ENCODE measurements at regions not wholly inside any gene's neighbourhood (a gene's known extent, or its start where the extent isn't known, plus 50 kb on each side); places are given as distances from the start of the nearest gene placed in this dataset.
"Not testable (repeated sequence)": the region's sequence is repeated elsewhere in the genome, so short reads cannot be mapped to it uniquely, and the experiment has no call there.

DNA sequence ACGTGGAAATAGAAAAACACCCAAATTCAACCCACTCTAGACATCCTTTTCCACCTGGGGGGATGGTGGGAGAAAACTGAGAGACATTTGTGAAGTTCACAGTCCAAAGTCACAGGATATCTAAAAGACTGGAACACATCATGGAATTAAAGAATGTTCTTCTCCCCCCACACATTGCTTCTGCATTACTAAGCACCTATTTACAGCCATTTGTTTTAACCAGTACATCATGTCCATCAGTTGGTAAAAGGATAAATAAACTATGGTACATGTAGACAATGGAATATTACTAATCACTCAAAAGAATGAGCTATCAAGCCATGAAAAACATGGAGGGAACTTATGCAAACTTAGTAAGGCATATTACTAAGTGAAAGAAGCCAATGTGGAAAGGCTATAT is 185.5 kb upstream of the ANXA10 start:
- no peak for DNase-seq (ENCODE audit: low read depth, low spot score)
- no peaks in the 10 kb centered on the region for H3K36me3 ChIP-seq (ENCODE audit: insufficient read depth, low read length)
- no peak overlapping the region for H3K9ac ChIP-seq (ENCODE audit: insufficient read length)
- H3K9me3 ChIP-seq (ENCODE audit: low read depth, low read length): no peaks in the 10 kb centered on the region
- H3K4me3 ChIP-seq: no peak overlapping the region
- no peak overlapping the region for H3K27ac ChIP-seq
- TF ChIP-seq FOXP2 (optimal IDR thresholded peaks at IDR 0.05; ENCODE audit: control extremely low read depth, extremely low read length, insufficient read depth): no peak
- no peak for TF ChIP-seq EZH2 (IDR thresholded peaks at IDR 0.05)
- no peak for TF ChIP-seq POLR2AphosphoS5 (IDR thresholded peaks at IDR 0.05; ENCODE audit: borderline replicate concordance, low read depth, low read length)

- no peak for TF ChIP-seq POLR2AphosphoS5 (IDR thresholded peaks at IDR 0.05; ENCODE audit: borderline replicate concordance, low read depth, low read length)
- TF ChIP-seq EZH2 (IDR thresholded peaks at IDR 0.05): no peak
- no peak for TF ChIP-seq FOXP2 (optimal IDR thresholded peaks at IDR 0.05; ENCODE audit: control extremely low read depth, extremely low read length, insufficient read depth)
- no peaks in the 10 kb centered on the region for H3K9me3 ChIP-seq (ENCODE audit: low read depth, low read length)
- no peak overlapping the region for H3K27ac ChIP-seq
- no peak overlapping the region for H3K4me3 ChIP-seq
- DNase-seq (ENCODE audit: low read depth, low spot score): no peak
- no peak overlapping the region for H3K9ac ChIP-seq (ENCODE audit: insufficient read length)
- no peaks in the 10 kb centered on the region for H3K36me3 ChIP-seq (ENCODE audit: insufficient read depth, low read length)
These were observed 183.5 kb upstream of the ANXA10 start for GRCh38 chr4:167908816-167909215.

DNA sequence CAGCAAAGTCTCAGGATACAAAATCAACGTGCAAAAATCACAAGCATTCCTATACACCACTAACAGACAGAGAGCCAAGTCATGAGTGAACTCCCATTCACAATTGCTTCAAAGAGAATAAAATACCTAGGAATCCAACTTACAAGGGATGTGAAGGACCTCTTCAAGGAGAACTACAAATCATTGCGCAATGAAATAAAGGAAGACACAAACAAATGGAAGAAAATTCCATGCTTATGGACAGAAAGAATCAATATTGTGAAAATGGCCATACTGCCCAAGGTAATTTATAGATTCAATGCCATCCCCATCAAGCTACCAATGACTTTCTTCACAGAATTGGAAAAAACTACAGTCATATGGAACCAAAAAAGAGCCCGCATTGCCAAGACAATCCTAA is 179.8 kb upstream of the ANXA10 start:
- not testable (repeated sequence) for H3K36me3 ChIP-seq (ENCODE audit: insufficient read depth, low read length); H3K9ac ChIP-seq (ENCODE audit: insufficient read length); H3K27ac ChIP-seq; H3K4me3 ChIP-seq; H3K9me3 ChIP-seq (ENCODE audit: low read depth, low read length); DNase-seq (ENCODE audit: low read depth, low spot score)

GRCh38 chr4:167918077-167918476 is 174.3 kb upstream of the ANXA10 start:
- Histone ChIP-seq H3K27ac (no peak overlapping the region), H3K36me3 (ENCODE audit: insufficient read depth, low read length) (no peaks in the 10 kb centered on the region), H3K4me3 (no peak overlapping the region), H3K9me3 (ENCODE audit: low read depth, low read length) (no peaks in the 10 kb centered on the region; the same call in 1 of the 2 replicates), H3K9ac (ENCODE audit: insufficient read length) (no peak overlapping the region)
- no peak for DNase-seq (ENCODE audit: low read depth, low spot score)
- TF ChIP-seq FOXP2 (optimal IDR thresholded peaks at IDR 0.05; ENCODE audit: control extremely low read depth, extremely low read length, insufficient read depth): no peak

DNA sequence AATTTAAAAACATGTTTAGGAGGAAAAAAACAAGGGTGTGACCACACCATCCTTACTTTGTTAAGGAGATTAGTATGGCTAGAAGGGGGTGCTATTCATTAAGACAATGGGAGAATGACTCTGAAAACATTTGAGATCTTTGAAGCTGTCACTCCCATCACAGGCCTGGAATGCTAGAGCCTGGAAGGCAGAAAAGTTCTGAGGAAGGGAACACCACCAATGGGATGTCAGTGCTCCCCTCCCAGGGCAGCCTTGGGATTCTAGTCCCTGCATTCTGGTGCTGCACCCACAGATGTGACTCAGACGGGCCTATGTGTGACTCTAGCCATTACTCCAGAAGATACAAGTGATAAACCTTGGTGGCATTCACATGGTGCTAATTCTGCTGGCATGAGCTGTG is 162.2 kb upstream of the ANXA10 start:
- no peak for DNase-seq (ENCODE audit: low read depth, low spot score)
- TF ChIP-seq POLR2AphosphoS5 (IDR thresholded peaks at IDR 0.05; ENCODE audit: borderline replicate concordance, low read depth, low read length): no peak
- TF ChIP-seq FOXP2 (optimal IDR thresholded peaks at IDR 0.05; ENCODE audit: control extremely low read depth, extremely low read length, insufficient read depth): no peak
- no peak for TF ChIP-seq EZH2 (IDR thresholded peaks at IDR 0.05)
- no peak overlapping the region for H3K9ac ChIP-seq (ENCODE audit: insufficient read length)
- H3K4me3 ChIP-seq: no peak overlapping the region
- H3K9me3 ChIP-seq (ENCODE audit: low read depth, low read length): no peaks in the 10 kb centered on the region
- no peaks in the 10 kb centered on the region for H3K36me3 ChIP-seq (ENCODE audit: insufficient read depth, low read length)
- no peak overlapping the region for H3K27ac ChIP-seq

- no peaks in the 10 kb centered on the region for H3K9me3 ChIP-seq (ENCODE audit: low read depth, low read length)
- no peak for DNase-seq (ENCODE audit: low read depth, low spot score)
- no peak overlapping the region for H3K9ac ChIP-seq (ENCODE audit: insufficient read length)
- H3K27ac ChIP-seq: no peak overlapping the region
- no peak overlapping the region for H3K4me3 ChIP-seq
- TF ChIP-seq FOXP2 (optimal IDR thresholded peaks at IDR 0.05; ENCODE audit: control extremely low read depth, extremely low read length, insufficient read depth) (no peak), EZH2 (IDR thresholded peaks at IDR 0.05) (no peak), POLR2AphosphoS5 (IDR thresholded peaks at IDR 0.05; ENCODE audit: borderline replicate concordance, low read depth, low read length) (no peak)
- no peaks in the 10 kb centered on the region for H3K36me3 ChIP-seq (ENCODE audit: insufficient read depth, low read length)
These were observed 158.1 kb upstream of the ANXA10 start for GRCh38 chr4:167934216-167934615.

DNA sequence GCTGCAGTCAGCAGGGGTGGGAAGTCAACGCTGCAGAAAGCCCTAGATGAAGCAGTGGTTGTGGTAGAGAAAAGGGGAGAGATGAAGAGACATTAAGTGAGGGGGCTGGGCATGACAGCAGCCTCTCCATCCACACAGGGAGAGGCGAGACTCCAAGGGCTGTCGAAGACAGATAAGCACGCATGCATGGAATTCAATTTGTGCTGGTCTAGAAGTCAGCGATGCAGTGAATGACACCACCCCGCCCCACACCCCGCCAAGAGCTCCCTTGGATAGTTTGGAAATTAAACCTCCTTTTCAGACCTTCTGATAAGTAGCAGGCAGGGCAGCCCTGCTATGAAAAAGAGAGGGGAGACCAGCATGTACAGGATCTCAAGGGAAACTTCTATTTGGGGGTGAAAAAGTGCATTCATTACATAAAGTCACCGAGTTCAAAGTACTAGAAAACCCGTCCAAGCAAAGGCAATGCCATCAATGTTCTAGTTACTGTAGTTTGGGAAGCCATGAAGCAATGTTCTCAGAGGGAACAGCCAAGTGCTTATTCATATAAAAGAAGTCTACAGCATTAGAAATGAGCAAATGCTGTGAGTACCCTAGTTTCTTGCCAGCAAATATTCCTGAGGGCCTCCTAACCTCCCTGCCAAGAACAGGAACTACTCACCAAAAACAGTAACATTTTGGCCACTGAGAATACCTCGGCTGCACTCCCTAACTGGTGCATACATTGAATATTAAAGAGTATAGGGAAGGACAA is 152.3 kb upstream of the ANXA10 start:
- H3K36me3 ChIP-seq (ENCODE audit: insufficient read depth, low read length): no peaks in the 10 kb centered on the region
- DNase-seq (ENCODE audit: low read depth, low spot score): no peak
- no peak overlapping the region for H3K4me3 ChIP-seq

DNA sequence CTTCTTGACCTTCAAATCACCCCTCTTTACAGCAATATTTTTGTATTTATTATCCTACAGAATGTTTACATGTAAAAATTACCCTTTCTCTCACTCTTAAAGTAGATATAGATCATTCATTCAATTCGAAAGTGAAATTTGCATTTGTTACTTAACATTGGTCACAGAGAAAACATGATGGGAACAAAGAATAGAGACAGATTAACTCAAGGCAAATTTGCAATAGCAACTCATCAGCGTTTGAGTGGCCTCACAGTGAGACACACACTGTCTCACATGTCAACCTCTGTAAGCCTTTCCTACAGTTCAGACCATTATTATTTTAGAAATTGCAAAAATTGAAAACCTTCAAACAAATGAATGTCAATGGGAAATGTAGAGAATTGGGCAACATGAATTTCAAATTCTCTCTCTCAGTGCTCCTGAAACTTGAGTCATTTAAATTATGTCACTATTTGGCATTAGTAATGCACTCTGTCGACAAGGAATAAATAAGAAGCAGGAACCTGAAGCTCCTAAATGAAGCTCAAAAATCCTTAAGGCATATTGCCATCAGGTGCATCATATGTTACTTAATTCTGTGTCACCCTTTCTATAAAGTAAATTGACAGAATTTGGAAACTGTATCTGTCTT is 148.3 kb upstream of the ANXA10 start:
- Histone ChIP-seq H3K36me3 (ENCODE audit: insufficient read depth, low read length) (no peaks in the 10 kb centered on the region), H3K27ac (no peak overlapping the region), H3K4me3 (no peak overlapping the region), H3K9me3 (ENCODE audit: low read depth, low read length) (no peaks in the 10 kb centered on the region), H3K9ac (ENCODE audit: insufficient read length) (no peak overlapping the region)
- TF ChIP-seq EZH2 (IDR thresholded peaks at IDR 0.05) (no peak), FOXP2 (optimal IDR thresholded peaks at IDR 0.05; ENCODE audit: control extremely low read depth, extremely low read length, insufficient read depth) (no peak), POLR2AphosphoS5 (IDR thresholded peaks at IDR 0.05; ENCODE audit: borderline replicate concordance, low read depth, low read length) (no peak)
- no peak for DNase-seq (ENCODE audit: low read depth, low spot score)

More for the DNA sequence above, 152.3 kb upstream of the ANXA10 start:
- Histone ChIP-seq H3K9ac (ENCODE audit: insufficient read length) (no peak overlapping the region), H3K9me3 (ENCODE audit: low read depth, low read length) (no peaks in the 10 kb centered on the region), H3K27ac (no peak overlapping the region)
- TF ChIP-seq FOXP2 (optimal IDR thresholded peaks at IDR 0.05; ENCODE audit: control extremely low read depth, extremely low read length, insufficient read depth) (no peak), EZH2 (IDR thresholded peaks at IDR 0.05) (no peak), POLR2AphosphoS5 (IDR thresholded peaks at IDR 0.05; ENCODE audit: borderline replicate concordance, low read depth, low read length) (no peak)

GRCh38 chr4:167944721-167945120 is 147.6 kb upstream of the ANXA10 start:
- Histone ChIP-seq H3K4me3 (no peak overlapping the region), H3K36me3 (ENCODE audit: insufficient read depth, low read length) (no peaks in the 10 kb centered on the region), H3K9me3 (ENCODE audit: low read depth, low read length) (no peaks in the 10 kb centered on the region), H3K9ac (ENCODE audit: insufficient read length) (no peak overlapping the region), H3K27ac (no peak overlapping the region)
- TF ChIP-seq POLR2AphosphoS5 (IDR thresholded peaks at IDR 0.05; ENCODE audit: borderline replicate concordance, low read depth, low read length) (no peak), EZH2 (IDR thresholded peaks at IDR 0.05) (no peak), FOXP2 (optimal IDR thresholded peaks at IDR 0.05; ENCODE audit: control extremely low read depth, extremely low read length, insufficient read depth) (no peak)
- no peak for DNase-seq (ENCODE audit: low read depth, low spot score)
